ENCODE measurements at regions not wholly inside any gene's neighbourhood (a gene's known extent, or its start where the extent isn't known, plus 50 kb on each side); places are given as distances from the start of the nearest gene placed in this dataset.
"Not testable (repeated sequence)": the region's sequence is repeated elsewhere in the genome, so short reads cannot be mapped to it uniquely, and the experiment has no call there.

DNA sequence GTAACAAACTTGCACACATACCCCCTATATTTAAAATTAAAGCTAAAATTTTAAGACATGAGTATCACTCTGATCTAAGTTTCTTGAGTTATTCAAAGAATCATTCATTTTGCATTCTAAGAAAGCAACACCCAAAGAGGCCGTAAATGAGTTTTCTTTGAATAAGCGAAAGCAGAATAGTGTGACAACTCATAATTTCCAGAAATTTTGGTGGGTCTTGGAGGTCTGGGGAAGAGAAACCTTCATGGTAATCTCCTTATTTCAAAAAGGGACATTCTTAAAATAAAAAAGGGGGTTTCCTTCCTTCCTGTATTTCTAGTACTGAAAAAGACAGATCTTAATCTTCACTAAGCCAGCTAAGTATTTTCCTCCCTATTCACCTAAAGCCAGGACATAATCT lies 147.0 kb upstream of the PABPC3 start:
- dilution Hi-C loops (cut with MboI; ENCODE audit: extremely low pct_ligation_motif_present, low sequenced_read_pairs); H2AFZ ChIP-seq (ENCODE audit: control insufficient read depth, low read length); FAIRE-seq; H3K9ac ChIP-seq (ENCODE audit: control insufficient read depth, extremely low read depth, insufficient read depth, low read length); H3K27ac ChIP-seq (ENCODE audit: control insufficient read depth, insufficient read depth, low read length); H3K4me1 ChIP-seq (ENCODE audit: control insufficient read depth, extremely low read depth, insufficient read depth, low read length); H3K9me1 ChIP-seq (ENCODE audit: control insufficient read depth, extremely low read depth, insufficient read depth, low read length); H3K4me3 ChIP-seq (ENCODE audit: control insufficient read depth in 2 of 3, extremely low read depth in 1 of 3, insufficient read depth in 2 of 3, low read depth in 1 of 3, low read length in 3 of 3); H3K27me3 ChIP-seq (ENCODE audit: control insufficient read depth, extremely low read depth, insufficient read depth, low read length); H3K4me2 ChIP-seq (ENCODE audit: control insufficient read depth, extremely low read depth, insufficient read depth, low read depth, low read length); H3K79me2 ChIP-seq (ENCODE audit: control insufficient read depth, insufficient read depth, low read length); H4K20me1 ChIP-seq (ENCODE audit: control insufficient read depth, extremely low read depth, insufficient read depth, low read length); H3K9me3 ChIP-seq (ENCODE audit: control insufficient read depth, low read depth, low read length); DNase-seq (ENCODE audit: low read depth, low spot score); H3K36me3 ChIP-seq (ENCODE audit: control insufficient read depth in 2 of 2, extremely low read depth in 1 of 2, insufficient read depth in 2 of 2, low read length in 2 of 2): not testable (repeated sequence)

DNA sequence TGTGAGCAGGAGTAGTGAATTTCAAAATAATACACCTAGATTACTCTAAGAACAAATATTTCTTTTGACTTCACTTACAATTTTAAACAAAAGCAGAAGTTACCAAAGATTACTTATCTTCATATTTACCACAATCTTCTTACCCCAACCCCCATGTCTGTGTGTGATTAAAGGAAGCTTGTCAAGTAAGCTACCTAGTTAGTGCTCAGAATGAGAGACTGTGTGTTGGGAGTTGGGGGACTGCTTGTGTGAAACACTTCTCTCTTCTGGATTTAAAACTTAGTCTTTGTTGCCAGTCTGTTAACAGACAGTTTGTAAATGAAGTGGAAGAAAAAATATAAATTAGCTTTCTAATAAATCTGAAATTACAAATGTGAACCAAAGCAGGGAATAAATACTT lies 145.3 kb upstream of the PABPC3 start:
- H4K20me1 ChIP-seq (ENCODE audit: control insufficient read depth, extremely low read depth, insufficient read depth, low read length); dilution Hi-C loops (cut with MboI; ENCODE audit: extremely low pct_ligation_motif_present, low sequenced_read_pairs); H2AFZ ChIP-seq (ENCODE audit: control insufficient read depth, low read length); H3K27ac ChIP-seq (ENCODE audit: control insufficient read depth, insufficient read depth, low read length); FAIRE-seq; H3K4me1 ChIP-seq (ENCODE audit: control insufficient read depth, extremely low read depth, insufficient read depth, low read length); H3K9me3 ChIP-seq (ENCODE audit: control insufficient read depth, low read depth, low read length); H3K79me2 ChIP-seq (ENCODE audit: control insufficient read depth, insufficient read depth, low read length); H3K36me3 ChIP-seq (ENCODE audit: control insufficient read depth in 2 of 2, extremely low read depth in 1 of 2, insufficient read depth in 2 of 2, low read length in 2 of 2); DNase-seq (ENCODE audit: low read depth, low spot score); H3K9ac ChIP-seq (ENCODE audit: control insufficient read depth, extremely low read depth, insufficient read depth, low read length); H3K27me3 ChIP-seq (ENCODE audit: control insufficient read depth, extremely low read depth, insufficient read depth, low read length); H3K4me3 ChIP-seq (ENCODE audit: control insufficient read depth in 2 of 3, extremely low read depth in 1 of 3, insufficient read depth in 2 of 3, low read depth in 1 of 3, low read length in 3 of 3); H3K4me2 ChIP-seq (ENCODE audit: control insufficient read depth, extremely low read depth, insufficient read depth, low read depth, low read length); H3K9me1 ChIP-seq (ENCODE audit: control insufficient read depth, extremely low read depth, insufficient read depth, low read length): not testable (repeated sequence)

DNA sequence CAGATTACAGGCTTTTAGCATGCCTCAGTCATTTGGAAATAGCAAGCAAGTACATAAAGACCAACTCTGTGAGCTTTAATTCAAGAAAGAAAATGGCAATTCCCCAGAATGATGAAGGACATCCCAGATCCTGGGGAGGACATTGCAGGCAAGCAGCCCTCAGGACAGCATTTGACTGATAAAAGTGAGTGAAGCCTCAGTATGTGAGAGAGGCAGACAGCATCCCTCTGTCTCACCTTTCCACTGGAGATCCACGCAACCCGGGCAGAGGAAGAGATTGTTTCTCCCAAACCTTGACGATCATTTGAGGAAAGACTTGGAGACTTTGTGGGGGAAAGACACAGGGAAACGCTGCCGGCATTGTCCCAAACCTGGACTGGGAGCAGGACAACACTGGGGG lies 128.0 kb upstream of the PABPC3 start:
- peak overlapping the region; percentile 95 for H2AFZ ChIP-seq (ENCODE audit: control insufficient read depth, low read length)
- FAIRE-seq = not testable (repeated sequence)
- peak overlapping the region; percentile 56 for H3K9ac ChIP-seq (ENCODE audit: control insufficient read depth, extremely low read depth, insufficient read depth, low read length)

More for the DNA sequence above, 128.0 kb upstream of the PABPC3 start:
- Histone ChIP-seq H3K4me2 (ENCODE audit: control insufficient read depth, extremely low read depth, insufficient read depth, low read depth, low read length) (peak overlapping the region; percentile 78), H3K4me3 (ENCODE audit: control insufficient read depth in 2 of 3, extremely low read depth in 1 of 3, insufficient read depth in 2 of 3, low read depth in 1 of 3, low read length in 3 of 3) (peak overlapping the region; percentile 44 to 59 (median 51))
- dilution Hi-C loops (cut with MboI; ENCODE audit: extremely low pct_ligation_motif_present, low sequenced_read_pairs); H4K20me1 ChIP-seq (ENCODE audit: control insufficient read depth, extremely low read depth, insufficient read depth, low read length); H3K27me3 ChIP-seq (ENCODE audit: control insufficient read depth, extremely low read depth, insufficient read depth, low read length); DNase-seq (ENCODE audit: low read depth, low spot score); H3K9me3 ChIP-seq (ENCODE audit: control insufficient read depth, low read depth, low read length); H3K27ac ChIP-seq (ENCODE audit: control insufficient read depth, insufficient read depth, low read length); H3K36me3 ChIP-seq (ENCODE audit: control insufficient read depth in 2 of 2, extremely low read depth in 1 of 2, insufficient read depth in 2 of 2, low read length in 2 of 2); H3K4me1 ChIP-seq (ENCODE audit: control insufficient read depth, extremely low read depth, insufficient read depth, low read length); H3K9me1 ChIP-seq (ENCODE audit: control insufficient read depth, extremely low read depth, insufficient read depth, low read length); H3K79me2 ChIP-seq (ENCODE audit: control insufficient read depth, insufficient read depth, low read length): not testable (repeated sequence)
